ENCODE measurements at regions not wholly inside any gene's neighbourhood (a gene's known extent, or its start where the extent isn't known, plus 50 kb on each side); places are given as distances from the start of the nearest gene placed in this dataset.

- TF ChIP-seq CTCF (IDR thresholded peaks at IDR 0.05) (no peak), POLR2A (IDR thresholded peaks at IDR 0.05) (no peak)
Measured at GRCh38 chr1:200329208-200329882, 80.5 kb downstream of the ZNF281 start.

All from Peyer's patch (tissue), 4 donors.